DOHH2 (cell line): ENCODE measurements at regions not wholly inside any gene's neighbourhood (a gene's known extent, or its start where the extent isn't known, plus 50 kb on each side); places are given as distances from the start of the nearest gene placed in this dataset.

Experiments used
- EZH2phosphoT487 ChIP-seq: fragments of 200-600 bp; sonication (generic); IDR thresholded peaks from 2 replicates; pipeline ENCODE4 v1.6.1; 2017; ENCODE audit warnings: borderline replicate concordance, mild to moderate bottlenecking, antibody characterized with exemption, low read length, moderate library complexity, mixed read lengths
- TF ChIP-seq, protein P1 (sequence below): fragments of 200-600 bp; sonication (generic); IDR thresholded peaks from one replicate; pipeline ENCODE4 v1.5.1; 2014; ENCODE audit warnings: antibody characterized with exemption, mild to moderate bottlenecking, low read depth, low read length; ENCODE audit not compliant: poor library complexity, severe bottlenecking

DNA sequence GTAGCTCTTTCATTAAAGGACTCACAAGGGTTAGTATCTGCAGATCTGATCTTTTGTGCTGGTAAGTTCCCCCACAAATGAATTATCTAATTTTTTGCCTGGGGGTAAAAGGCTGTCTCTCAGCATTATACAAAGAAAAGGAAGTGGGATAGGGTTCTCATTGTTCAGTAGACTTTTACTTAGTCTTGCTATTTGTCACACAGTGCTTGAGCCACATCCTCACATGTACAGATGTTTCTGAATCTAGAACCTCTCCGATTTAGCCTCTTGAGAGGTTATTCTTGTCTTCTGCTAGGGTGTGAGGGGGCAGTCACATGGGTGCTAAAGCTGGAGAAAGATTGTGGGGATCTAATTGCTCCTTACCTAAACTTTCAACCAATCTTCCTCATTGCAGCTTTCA lies 93.0 kb downstream of the SLC41A2 start:
- TF ChIP-seq, protein P1, sequence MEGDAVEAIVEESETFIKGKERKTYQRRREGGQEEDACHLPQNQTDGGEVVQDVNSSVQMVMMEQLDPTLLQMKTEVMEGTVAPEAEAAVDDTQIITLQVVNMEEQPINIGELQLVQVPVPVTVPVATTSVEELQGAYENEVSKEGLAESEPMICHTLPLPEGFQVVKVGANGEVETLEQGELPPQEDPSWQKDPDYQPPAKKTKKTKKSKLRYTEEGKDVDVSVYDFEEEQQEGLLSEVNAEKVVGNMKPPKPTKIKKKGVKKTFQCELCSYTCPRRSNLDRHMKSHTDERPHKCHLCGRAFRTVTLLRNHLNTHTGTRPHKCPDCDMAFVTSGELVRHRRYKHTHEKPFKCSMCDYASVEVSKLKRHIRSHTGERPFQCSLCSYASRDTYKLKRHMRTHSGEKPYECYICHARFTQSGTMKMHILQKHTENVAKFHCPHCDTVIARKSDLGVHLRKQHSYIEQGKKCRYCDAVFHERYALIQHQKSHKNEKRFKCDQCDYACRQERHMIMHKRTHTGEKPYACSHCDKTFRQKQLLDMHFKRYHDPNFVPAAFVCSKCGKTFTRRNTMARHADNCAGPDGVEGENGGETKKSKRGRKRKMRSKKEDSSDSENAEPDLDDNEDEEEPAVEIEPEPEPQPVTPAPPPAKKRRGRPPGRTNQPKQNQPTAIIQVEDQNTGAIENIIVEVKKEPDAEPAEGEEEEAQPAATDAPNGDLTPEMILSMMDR = no peak
- no peak for TF ChIP-seq EZH2phosphoT487
